ENCODE measurements at regions not wholly inside any gene's neighbourhood (a gene's known extent, or its start where the extent isn't known, plus 50 kb on each side); places are given as distances from the start of the nearest gene placed in this dataset.

DNA sequence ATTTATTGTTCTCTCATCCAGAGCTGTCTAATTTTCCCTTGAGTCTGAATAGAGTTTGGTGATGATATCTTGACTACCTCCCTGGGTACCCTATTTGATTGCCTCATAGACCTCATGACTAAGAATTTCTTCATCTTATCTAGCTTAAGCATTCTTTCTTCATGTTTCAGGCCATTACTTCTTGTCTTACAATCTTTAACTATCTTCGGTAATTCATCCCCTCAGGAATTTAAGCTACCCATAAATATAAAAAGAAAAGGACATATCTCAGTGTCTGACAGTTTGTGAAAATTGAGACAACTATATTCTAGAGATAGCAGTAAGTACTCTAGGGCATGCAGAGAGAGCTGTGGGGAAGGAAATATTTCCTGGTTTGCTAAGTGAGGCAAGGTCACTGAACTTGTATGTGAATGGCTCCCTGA lies 466.1 kb upstream of the GRID2 start:
- Histone ChIP-seq H3K4me1 (no peaks in the 10 kb centered on the region), H3K27me3 (ENCODE audit: low read depth) (no peaks in the 10 kb centered on the region), H3K27ac (replicated peaks) (no peak overlapping the region), H3K4me3 (no peak overlapping the region), H3K9me3 (replicated peaks) (peaks cover 24% of the 10 kb centered on the region), H3K36me3 (no peaks in the 10 kb centered on the region)
- no peak for DNase-seq
- intact Hi-C loops (cut with micrococcal nuclease): no loop called here
- no peak for TF ChIP-seq CTCF (IDR thresholded peaks at IDR 0.05; ENCODE audit: borderline replicate concordance)

DNA sequence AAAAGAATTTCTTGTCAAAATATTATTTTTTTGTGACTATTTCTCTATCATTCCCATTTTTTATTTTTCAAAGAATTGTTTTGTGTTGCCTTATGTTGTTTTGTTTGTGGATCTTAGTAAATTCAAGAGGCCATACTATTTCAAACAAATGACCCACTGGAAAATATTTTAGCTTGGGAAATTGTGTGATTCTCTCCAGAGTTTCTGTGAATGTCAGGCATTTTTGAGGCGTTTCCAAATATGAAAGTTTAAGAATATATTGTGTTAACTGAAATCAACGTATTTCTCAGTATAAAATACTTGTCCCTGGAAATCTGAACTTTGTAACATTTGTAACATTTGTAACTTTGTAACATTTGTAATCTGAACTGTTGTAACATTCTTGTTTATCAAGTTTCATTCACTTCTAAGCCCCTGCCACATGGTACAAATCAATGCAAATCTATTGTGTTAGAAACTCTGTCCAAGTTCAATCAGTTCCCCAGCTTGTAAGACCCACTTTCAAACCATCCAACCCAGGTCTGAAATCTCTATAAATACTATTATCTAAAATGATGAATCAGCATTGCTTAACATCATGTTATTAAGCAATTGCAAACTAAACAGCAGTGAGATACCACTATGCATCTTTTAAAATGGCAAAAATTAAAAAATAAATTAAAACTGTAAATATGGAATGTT lies 465.4 kb upstream of the GRID2 start:
- no peak overlapping the region for H3K27ac ChIP-seq (replicated peaks)
- DNase-seq: no peak
- no peak for TF ChIP-seq CTCF (IDR thresholded peaks at IDR 0.05; ENCODE audit: borderline replicate concordance)
- intact Hi-C loops (cut with micrococcal nuclease): no loop called here
- peaks cover 17% of the 10 kb centered on the region for H3K9me3 ChIP-seq (replicated peaks)
- H3K4me1 ChIP-seq: no peaks in the 10 kb centered on the region
- no peak overlapping the region for H3K4me3 ChIP-seq
- H3K36me3 ChIP-seq: no peaks in the 10 kb centered on the region
- no peaks in the 10 kb centered on the region for H3K27me3 ChIP-seq (ENCODE audit: low read depth)

GRCh38 chr4:91840359-91840758 lies 463.4 kb upstream of the GRID2 start:
- H3K4me3 ChIP-seq: no peak overlapping the region
- H3K27me3 ChIP-seq (ENCODE audit: low read depth): no peaks in the 10 kb centered on the region
- intact Hi-C loops (cut with micrococcal nuclease): no loop called here
- H3K4me1 ChIP-seq: no peaks in the 10 kb centered on the region
- H3K27ac ChIP-seq (replicated peaks): no peak overlapping the region
- DNase-seq: no peak
- H3K9me3 ChIP-seq (replicated peaks): no peaks in the 10 kb centered on the region
- no peaks in the 10 kb centered on the region for H3K36me3 ChIP-seq
- TF ChIP-seq CTCF (IDR thresholded peaks at IDR 0.05; ENCODE audit: borderline replicate concordance): no peak

GRCh38 chr4:91846233-91846632 lies 457.5 kb upstream of the GRID2 start:
- Histone ChIP-seq H3K36me3 (no peaks in the 10 kb centered on the region), H3K4me3 (no peak overlapping the region), H3K4me1 (no peaks in the 10 kb centered on the region), H3K9me3 (replicated peaks) (peaks cover under 1% of the 10 kb centered on the region), H3K27ac (replicated peaks) (no peak overlapping the region), H3K27me3 (ENCODE audit: low read depth) (no peaks in the 10 kb centered on the region)
- TF ChIP-seq CTCF (IDR thresholded peaks at IDR 0.05; ENCODE audit: borderline replicate concordance): no peak
- intact Hi-C loops (cut with micrococcal nuclease): no loop called here
- no peak for DNase-seq

GRCh38 chr4:91851456-91851855 lies 452.3 kb upstream of the GRID2 start:
- no peak for TF ChIP-seq CTCF (IDR thresholded peaks at IDR 0.05; ENCODE audit: borderline replicate concordance)
- no peaks in the 10 kb centered on the region for H3K4me1 ChIP-seq
- H3K27ac ChIP-seq (replicated peaks): no peak overlapping the region
- no peaks in the 10 kb centered on the region for H3K36me3 ChIP-seq
- H3K9me3 ChIP-seq (replicated peaks): peaks cover 9% of the 10 kb centered on the region
- no peak for DNase-seq
- H3K27me3 ChIP-seq (ENCODE audit: low read depth): no peaks in the 10 kb centered on the region
- no peak overlapping the region for H3K4me3 ChIP-seq
- intact Hi-C loops (cut with micrococcal nuclease): no loop called here

Data from left ventricle myocardium inferior (tissue), 1 donor.